Activated naive CD8-positive, alpha-beta T cell treated with anti-CD3 and anti-CD28 coated beads, Interleukin-2, amount 10 ng/mL, durations not matched to agents 7 days and 5 days (primary cell): ENCODE measurements at regions not wholly inside any gene's neighbourhood (a gene's known extent, or its start where the extent isn't known, plus 50 kb on each side); places are given as distances from the start of the nearest gene placed in this dataset.

Experiments
- ATAC-seq: fragments of 150-1000 bp; cut with Tn5 transposase; one replicate; pipeline ENCODE4 v1.10.0; 2021; ENCODE audit warnings: low read depth, moderate library complexity
- POLR2A ChIA-PET: fragments of 350-600 bp; sonication (Branson Sonifier 250); formaldehyde crosslinking; loops from one replicate; lab custom pipeline; 2021; ENCODE audit warnings: antibody characterized with exemption; lab: Charles Lee
- DNase-seq: peaks from one replicate; pipeline ENCODE4 v3.0.0; 2021
- H3K27ac Mint-ChIP-seq: one replicate; pipeline ENCODE4 v1.8.0; 2022; ENCODE audit warnings: mild to moderate bottlenecking, mixed read lengths
- H3K27me3 Mint-ChIP-seq: one replicate; pipeline ENCODE4 v1.8.0; 2022; ENCODE audit warnings: mild to moderate bottlenecking, moderate library complexity, mixed read lengths
- H3K36me3 Mint-ChIP-seq: one replicate; pipeline ENCODE4 v1.8.0; 2021; ENCODE audit warnings: mild to moderate bottlenecking, mixed read lengths
- H3K4me1 Mint-ChIP-seq: one replicate; pipeline ENCODE4 v1.8.0; 2021; ENCODE audit warnings: mixed read lengths
- H3K4me3 Mint-ChIP-seq: one replicate; pipeline ENCODE4 v1.8.0; 2022; ENCODE audit warnings: mild to moderate bottlenecking, moderate library complexity, mixed read lengths
- H3K9me3 Mint-ChIP-seq: one replicate; pipeline ENCODE4 v1.8.0; 2021; ENCODE audit warnings: mixed read lengths

GRCh38 chr4:10983885-10984640, 299.5 kb upstream of the CLNK start:
- POLR2A ChIA-PET = no interaction called here

DNA sequence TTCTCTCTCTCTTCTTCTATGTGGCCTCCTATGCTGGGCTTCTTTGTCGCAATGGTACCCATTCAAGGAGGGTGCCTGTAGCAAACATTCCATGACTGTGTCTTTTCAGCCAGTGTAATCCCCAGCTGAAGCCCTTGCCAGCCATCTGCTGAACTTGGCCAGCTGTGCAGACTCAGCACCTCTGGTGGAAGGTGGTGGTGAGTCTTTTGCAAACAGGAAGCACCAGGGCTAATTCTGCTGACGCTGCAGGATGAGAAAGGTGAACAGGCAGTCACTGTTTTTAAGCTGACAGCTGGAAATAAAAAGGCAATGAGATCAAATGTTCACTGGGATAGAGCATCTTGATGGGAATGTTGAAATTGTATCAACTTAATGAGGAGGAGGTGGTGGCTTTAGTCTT, 298.7 kb upstream of the CLNK start:
- Mint-ChIP-seq H3K4me3 (no peak overlapping the region), H3K4me1 (peaks cover 5% of the 10 kb centered on the region), H3K9me3 (peaks cover 2% of the 10 kb centered on the region), H3K27me3 (no peaks in the 10 kb centered on the region), H3K36me3 (no peaks in the 10 kb centered on the region), H3K27ac (no peak overlapping the region)
- DNase-seq (no peak), ATAC-seq (no peak)
- POLR2A ChIA-PET = no interaction called here

More at GRCh38 chr4:10983885-10984640, 299.5 kb upstream of the CLNK start:
- Mint-ChIP-seq H3K4me3 (no peak overlapping the region), H3K9me3 (peaks cover 2% of the 10 kb centered on the region), H3K27me3 (no peaks in the 10 kb centered on the region), H3K4me1 (peaks cover 5% of the 10 kb centered on the region), H3K36me3 (no peaks in the 10 kb centered on the region), H3K27ac (no peak overlapping the region)
- ATAC-seq (no peak), DNase-seq (no peak)

GRCh38 chr4:10982305-10982704, 297.7 kb upstream of the CLNK start:
- no peak overlapping the region for H3K27ac Mint-ChIP-seq
- no peaks in the 10 kb centered on the region for H3K27me3 Mint-ChIP-seq
- H3K4me1 Mint-ChIP-seq = peaks cover 5% of the 10 kb centered on the region
- DNase-seq (no peak), ATAC-seq (no peak)
- H3K4me3 Mint-ChIP-seq = no peak overlapping the region
- no peaks in the 10 kb centered on the region for H3K36me3 Mint-ChIP-seq
- POLR2A ChIA-PET = no interaction called here
- no peaks in the 10 kb centered on the region for H3K9me3 Mint-ChIP-seq

DNA sequence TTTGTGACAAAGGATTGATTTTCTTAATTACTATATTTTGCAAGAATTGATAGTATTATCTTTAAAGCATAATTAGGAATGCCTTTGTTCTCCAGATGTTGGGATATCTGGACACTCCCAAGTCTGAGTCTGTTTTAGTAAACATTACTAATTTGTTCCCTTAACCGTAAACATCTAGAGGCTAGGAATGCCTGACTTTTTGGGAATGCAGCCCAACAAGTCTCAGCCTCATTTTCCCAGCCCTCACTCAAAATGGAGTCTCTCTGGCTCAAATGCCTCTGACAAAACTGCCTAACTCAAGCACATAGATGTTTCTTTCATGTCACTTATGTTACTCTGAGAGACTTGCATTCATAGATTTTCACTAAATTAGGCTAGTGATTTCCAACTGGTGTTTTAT, 297.0 kb upstream of the CLNK start:
- H3K4me1 Mint-ChIP-seq = peaks cover 5% of the 10 kb centered on the region
- ATAC-seq = no peak

GRCh38 chr4:10981096-10981495, 296.5 kb upstream of the CLNK start:
- Mint-ChIP-seq H3K36me3 (no peaks in the 10 kb centered on the region), H3K27me3 (no peaks in the 10 kb centered on the region), H3K9me3 (no peaks in the 10 kb centered on the region), H3K4me3 (no peak overlapping the region), H3K27ac (no peak overlapping the region), H3K4me1 (peaks cover 5% of the 10 kb centered on the region)
- POLR2A ChIA-PET = no interaction called here
- ATAC-seq (no peak), DNase-seq (no peak)

More for the DNA sequence above, 297.0 kb upstream of the CLNK start:
- Mint-ChIP-seq H3K27me3 (no peaks in the 10 kb centered on the region), H3K36me3 (no peaks in the 10 kb centered on the region), H3K9me3 (no peaks in the 10 kb centered on the region), H3K4me3 (no peak overlapping the region), H3K27ac (no peak overlapping the region)
- DNase-seq = no peak
- POLR2A ChIA-PET = no interaction called here

- POLR2A ChIA-PET = no interaction called here
- DNase-seq = no peak
- peaks cover 1% of the 10 kb centered on the region for H3K9me3 Mint-ChIP-seq
- peaks cover 5% of the 10 kb centered on the region for H3K4me1 Mint-ChIP-seq
- no peaks in the 10 kb centered on the region for H3K36me3 Mint-ChIP-seq
- no peak overlapping the region for H3K4me3 Mint-ChIP-seq
- no peak for ATAC-seq
- no peak overlapping the region for H3K27ac Mint-ChIP-seq
- H3K27me3 Mint-ChIP-seq = no peaks in the 10 kb centered on the region
Measured at GRCh38 chr4:10979032-10979431, 294.5 kb upstream of the CLNK start.

- peaks cover 1% of the 10 kb centered on the region for H3K9me3 Mint-ChIP-seq
- DNase-seq (no peak), ATAC-seq (no peak)
- H3K4me1 Mint-ChIP-seq = peaks cover 1% of the 10 kb centered on the region
- H3K4me3 Mint-ChIP-seq = no peak overlapping the region
- H3K36me3 Mint-ChIP-seq = no peaks in the 10 kb centered on the region
- no peaks in the 10 kb centered on the region for H3K27me3 Mint-ChIP-seq
- POLR2A ChIA-PET = no interaction called here
- no peak overlapping the region for H3K27ac Mint-ChIP-seq
Measured at GRCh38 chr4:10977534-10977933, 293.0 kb upstream of the CLNK start.

- POLR2A ChIA-PET = no interaction called here
- ATAC-seq (no peak), DNase-seq (no peak)
- H3K27ac Mint-ChIP-seq = no peak overlapping the region
- no peaks in the 10 kb centered on the region for H3K27me3 Mint-ChIP-seq
- no peaks in the 10 kb centered on the region for H3K36me3 Mint-ChIP-seq
- no peak overlapping the region for H3K4me3 Mint-ChIP-seq
- peaks cover 1% of the 10 kb centered on the region for H3K9me3 Mint-ChIP-seq
- H3K4me1 Mint-ChIP-seq = no peaks in the 10 kb centered on the region
Measured at GRCh38 chr4:10974371-10974770, 289.8 kb upstream of the CLNK start.

GRCh38 chr4:10973686-10974085, 289.1 kb upstream of the CLNK start:
- peaks cover 1% of the 10 kb centered on the region for H3K9me3 Mint-ChIP-seq
- H3K4me1 Mint-ChIP-seq = no peaks in the 10 kb centered on the region
- no peaks in the 10 kb centered on the region for H3K36me3 Mint-ChIP-seq
- ATAC-seq (no peak), DNase-seq (no peak)
- no peak overlapping the region for H3K27ac Mint-ChIP-seq
- no peak overlapping the region for H3K4me3 Mint-ChIP-seq
- POLR2A ChIA-PET = no interaction called here
- no peaks in the 10 kb centered on the region for H3K27me3 Mint-ChIP-seq

- DNase-seq (no peak), ATAC-seq (no peak)
- no peaks in the 10 kb centered on the region for H3K36me3 Mint-ChIP-seq
- H3K9me3 Mint-ChIP-seq = peaks cover 1% of the 10 kb centered on the region
- no peak overlapping the region for H3K27ac Mint-ChIP-seq
- POLR2A ChIA-PET = no interaction called here
- no peaks in the 10 kb centered on the region for H3K27me3 Mint-ChIP-seq
- no peaks in the 10 kb centered on the region for H3K4me1 Mint-ChIP-seq
- no peak overlapping the region for H3K4me3 Mint-ChIP-seq
Measured at GRCh38 chr4:10971800-10972401, 287.3 kb upstream of the CLNK start.

DNA sequence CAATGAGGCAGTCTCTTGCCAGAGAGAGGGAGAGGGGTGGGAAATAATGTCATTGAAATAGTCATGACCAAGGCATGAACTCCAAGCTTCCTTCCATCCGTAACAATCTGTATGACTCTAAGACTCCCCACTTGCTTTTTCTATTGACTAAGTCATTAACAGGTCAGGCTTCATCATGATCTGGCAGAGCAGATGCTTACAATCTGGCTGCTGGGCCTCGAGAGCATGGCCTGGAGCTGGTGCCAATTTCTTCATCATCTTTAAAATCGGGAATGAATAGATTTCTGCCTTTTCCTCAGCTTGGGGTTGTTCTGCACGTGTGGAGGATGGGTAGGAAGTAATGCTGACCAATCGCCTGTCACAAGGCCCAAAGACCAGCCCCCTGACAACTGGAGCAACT, 280.6 kb upstream of the CLNK start:
- Mint-ChIP-seq H3K27me3 (peaks cover 2% of the 10 kb centered on the region), H3K9me3 (peaks cover 12% of the 10 kb centered on the region), H3K4me1 (no peaks in the 10 kb centered on the region), H3K27ac (no peak overlapping the region), H3K36me3 (no peaks in the 10 kb centered on the region), H3K4me3 (no peak overlapping the region)
- POLR2A ChIA-PET = no interaction called here
- ATAC-seq = no peak
- DNase-seq = no peak

DNA sequence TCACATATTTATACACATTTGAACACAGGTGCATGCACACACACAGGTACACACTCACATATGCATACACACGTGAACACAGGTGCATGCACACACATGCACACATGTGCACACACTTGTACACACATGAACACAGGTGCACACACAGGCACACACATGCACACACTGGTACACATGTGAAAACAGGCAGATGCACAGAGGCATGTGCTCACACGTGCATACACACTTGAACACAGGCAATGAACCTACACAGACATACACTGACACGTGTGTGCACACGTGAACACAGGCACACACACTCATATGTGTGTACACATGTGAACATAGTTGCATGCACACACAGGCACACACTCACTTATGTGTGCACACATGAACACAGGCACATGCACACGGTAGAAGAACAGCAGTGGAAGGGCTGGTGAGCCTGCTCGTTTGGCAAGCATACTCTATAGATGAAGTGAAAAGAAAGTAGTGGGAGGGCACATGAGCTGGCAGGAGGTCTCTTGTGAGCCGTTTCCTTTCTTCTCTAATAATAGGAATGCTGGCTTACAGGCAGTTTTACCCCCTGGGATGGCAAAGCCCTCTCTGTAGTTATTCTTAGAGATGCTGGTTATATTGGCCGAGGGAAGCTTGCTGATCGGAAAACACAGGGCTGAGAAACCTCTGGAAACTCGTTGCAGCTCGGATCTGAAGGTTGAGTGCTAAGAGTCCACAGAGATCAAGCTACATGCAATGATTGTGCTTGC, 279.6 kb upstream of the CLNK start:
- no peaks in the 10 kb centered on the region for H3K36me3 Mint-ChIP-seq
- H3K27ac Mint-ChIP-seq = no peak overlapping the region
- ATAC-seq (no peak), DNase-seq (no peak)
- H3K9me3 Mint-ChIP-seq = peaks cover 12% of the 10 kb centered on the region
- POLR2A ChIA-PET = interaction anchor here (0.6 kb wide), 1 partner anchor 9 kb away, joined by 3 read pairs; no protein-coding TSS in a partner anchor
- H3K4me1 Mint-ChIP-seq = no peaks in the 10 kb centered on the region
- no peak overlapping the region for H3K4me3 Mint-ChIP-seq
- peaks cover 2% of the 10 kb centered on the region for H3K27me3 Mint-ChIP-seq

- Mint-ChIP-seq H3K27me3 (peaks cover 2% of the 10 kb centered on the region), H3K36me3 (no peaks in the 10 kb centered on the region), H3K4me1 (no peaks in the 10 kb centered on the region), H3K27ac (no peak overlapping the region), H3K4me3 (no peak overlapping the region), H3K9me3 (peaks cover 12% of the 10 kb centered on the region)
- DNase-seq (no peak), ATAC-seq (no peak)
- POLR2A ChIA-PET = no interaction called here
Measured at GRCh38 chr4:10963241-10963640, 278.7 kb upstream of the CLNK start.
